ENCODE measurements at regions not wholly inside any gene's neighbourhood (a gene's known extent, or its start where the extent isn't known, plus 50 kb on each side); places are given as distances from the start of the nearest gene placed in this dataset.

DNA sequence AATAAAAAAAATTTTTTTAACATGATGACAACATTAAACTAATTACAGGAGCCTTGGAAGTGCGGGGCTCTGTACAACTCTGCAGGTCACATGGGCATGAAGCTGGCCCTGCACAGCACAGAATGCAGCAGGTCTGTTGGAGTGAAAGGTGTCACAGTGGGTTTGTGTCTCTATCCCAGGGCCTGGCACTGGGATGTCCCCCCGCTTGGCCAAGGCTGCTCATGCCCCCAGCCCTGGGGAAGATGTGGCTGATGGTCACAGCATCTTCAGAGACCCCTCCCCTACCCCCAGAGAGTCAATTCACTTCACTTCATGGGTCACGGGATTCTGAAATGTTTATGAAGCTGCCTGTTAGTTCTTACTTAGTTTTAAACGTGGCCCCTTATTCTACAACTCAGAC, 95.9 kb upstream of the TAF1B start:
- TF ChIP-seq, protein P1, sequence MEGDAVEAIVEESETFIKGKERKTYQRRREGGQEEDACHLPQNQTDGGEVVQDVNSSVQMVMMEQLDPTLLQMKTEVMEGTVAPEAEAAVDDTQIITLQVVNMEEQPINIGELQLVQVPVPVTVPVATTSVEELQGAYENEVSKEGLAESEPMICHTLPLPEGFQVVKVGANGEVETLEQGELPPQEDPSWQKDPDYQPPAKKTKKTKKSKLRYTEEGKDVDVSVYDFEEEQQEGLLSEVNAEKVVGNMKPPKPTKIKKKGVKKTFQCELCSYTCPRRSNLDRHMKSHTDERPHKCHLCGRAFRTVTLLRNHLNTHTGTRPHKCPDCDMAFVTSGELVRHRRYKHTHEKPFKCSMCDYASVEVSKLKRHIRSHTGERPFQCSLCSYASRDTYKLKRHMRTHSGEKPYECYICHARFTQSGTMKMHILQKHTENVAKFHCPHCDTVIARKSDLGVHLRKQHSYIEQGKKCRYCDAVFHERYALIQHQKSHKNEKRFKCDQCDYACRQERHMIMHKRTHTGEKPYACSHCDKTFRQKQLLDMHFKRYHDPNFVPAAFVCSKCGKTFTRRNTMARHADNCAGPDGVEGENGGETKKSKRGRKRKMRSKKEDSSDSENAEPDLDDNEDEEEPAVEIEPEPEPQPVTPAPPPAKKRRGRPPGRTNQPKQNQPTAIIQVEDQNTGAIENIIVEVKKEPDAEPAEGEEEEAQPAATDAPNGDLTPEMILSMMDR (IDR thresholded peaks at IDR 0.05) = no peak
- TF ChIP-seq POLR2AphosphoS5 (IDR thresholded peaks at IDR 0.05) = no peak
- no peak for TF ChIP-seq POLR2A (IDR thresholded peaks at IDR 0.05)
